PC-9 (cell line): ENCODE measurements at regions not wholly inside any gene's neighbourhood (a gene's known extent, or its start where the extent isn't known, plus 50 kb on each side); places are given as distances from the start of the nearest gene placed in this dataset.

Experiments used
- BruUV-seq: library from RNA; stranded (reverse); fragments of 400-500 nt; replicated peaks from 2 replicates; lab custom pipeline; 2021; lab: Mats Ljungman, UMichigan
- CTCF ChIA-PET: fragments of 300-600 bp; sonication (Branson Sonifier 250); formaldehyde crosslinking; loops from one replicate; lab custom pipeline; 2022; ENCODE audit warnings: antibody characterized with exemption; lab: Charles Lee
- POLR2A ChIA-PET: fragments of 300-600 bp; sonication (Branson Sonifier 250); formaldehyde crosslinking; loops from one replicate; lab custom pipeline; 2022; ENCODE audit warnings: antibody characterized with exemption; ENCODE audit not compliant: unreplicated experiment; lab: Charles Lee
- DNase-seq, 2 experiments: peaks; one replicate each; pipeline versions ENCODE4 v3.0.0 to v3.0.0-alpha.2; 2015 to 2022; ENCODE audit warnings: mixed read lengths in 1 of 2
- H2AFZ ChIP-seq: fragments of 200-600 bp; sonication (generic); 2 replicates; pipeline ENCODE4 v1.8.1; 2017; ENCODE audit warnings: antibody characterized with exemption
- H3F3A ChIP-seq: fragments of 200-600 bp; sonication (generic); 2 replicates; pipeline ENCODE4 v1.8.1; 2017; ENCODE audit warnings: antibody characterized with exemption, mild to moderate bottlenecking, low read depth; ENCODE audit not compliant: insufficient read depth
- H3K27ac ChIP-seq: fragments of 200-600 bp; sonication (generic); 2 replicates; pipeline ENCODE4 v1.6.1; 2016; ENCODE audit warnings: mixed run types
- H3K27me3 ChIP-seq: fragments of 200-600 bp; sonication (generic); 2 replicates; pipeline ENCODE4 v1.6.1; 2016; ENCODE audit warnings: low read depth, mixed run types; ENCODE audit not compliant: insufficient read depth
- H3K36me3 ChIP-seq: fragments of 200-600 bp; sonication (generic); 2 replicates; pipeline ENCODE4 v1.6.1; 2016; ENCODE audit warnings: low read depth, mixed run types
- H3K4me1 ChIP-seq: fragments of 200-600 bp; sonication (generic); replicated peaks from 2 replicates; pipeline ENCODE4 v1.6.1; 2016; ENCODE audit warnings: mixed run types; ENCODE audit not compliant: insufficient read depth
- H3K4me2 ChIP-seq: fragments of 200-600 bp; sonication (generic); 2 replicates; pipeline ENCODE4 v1.6.1; 2017; ENCODE audit warnings: mixed run types
- H3K4me3 ChIP-seq: fragments of 200-600 bp; sonication (generic); 2 replicates; pipeline ENCODE4 v1.6.1; 2016; ENCODE audit warnings: mixed run types
- H3K79me2 ChIP-seq: fragments of 200-600 bp; sonication (generic); 2 replicates; pipeline ENCODE4 v1.6.1; 2017; ENCODE audit warnings: low read depth, mixed run types
- H3K9me2 ChIP-seq: fragments of 200-600 bp; sonication (generic); 2 replicates; pipeline ENCODE4 v1.8.1; 2017; ENCODE audit warnings: mild to moderate bottlenecking; ENCODE audit not compliant: insufficient read depth
- H3K9me3 ChIP-seq: fragments of 200-600 bp; sonication (generic); 2 replicates; pipeline ENCODE4 v1.8.1; 2016; ENCODE audit warnings: low read depth; ENCODE audit not compliant: insufficient read depth
- H4K20me1 ChIP-seq: fragments of 200-600 bp; sonication (generic); 2 replicates; pipeline ENCODE4 v1.8.1; 2017; ENCODE audit not compliant: insufficient read depth
- EZH2 ChIP-seq: fragments of 200-600 bp; sonication (generic); IDR thresholded peaks from 2 replicates; pipeline ENCODE4 v1.8.0; 2017; ENCODE audit warnings: antibody characterized with exemption, low read depth
- intact Hi-C: fragments of 100-400 bp; cut with micrococcal nuclease; formaldehyde crosslinking; loops from one replicate; pipeline ENCODE4 v1.10.0; 2022; ENCODE audit not compliant: unreplicated experiment
- TF ChIP-seq, protein P1 (sequence below): fragments of 200-600 bp; sonication (generic); conservative IDR thresholded peaks from 2 replicates; pipeline ENCODE4 v1.6.1; 2017; ENCODE audit warnings: mixed run types, antibody characterized with exemption, mild to moderate bottlenecking, moderate library complexity

DNA sequence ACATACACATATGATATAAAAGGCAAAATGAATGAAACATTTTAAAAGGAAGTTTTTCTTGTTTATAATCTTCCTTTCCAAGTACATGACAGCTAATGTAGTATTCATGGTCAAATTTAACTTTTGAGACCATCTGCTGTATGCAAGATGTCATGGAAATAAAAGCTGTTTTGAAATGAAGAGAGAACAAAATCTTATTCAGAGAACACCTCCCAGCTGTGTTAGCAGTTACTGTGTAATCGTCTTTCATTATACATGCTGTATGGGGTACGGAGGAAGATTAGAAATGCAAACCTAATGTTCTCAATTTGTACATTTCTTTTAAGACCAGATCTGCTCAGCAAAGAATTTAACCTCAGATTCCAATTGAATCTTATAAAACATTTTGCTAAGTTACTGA lies 1182.3 kb downstream of the OTOL1 start:
- H2AFZ ChIP-seq: no peak overlapping the region
- no peaks in the 10 kb centered on the region for H3K9me2 ChIP-seq
- H3F3A ChIP-seq: no peaks in the 10 kb centered on the region
- intact Hi-C loops: no loop called here
- no peak for TF ChIP-seq EZH2
- TF ChIP-seq, protein P1, sequence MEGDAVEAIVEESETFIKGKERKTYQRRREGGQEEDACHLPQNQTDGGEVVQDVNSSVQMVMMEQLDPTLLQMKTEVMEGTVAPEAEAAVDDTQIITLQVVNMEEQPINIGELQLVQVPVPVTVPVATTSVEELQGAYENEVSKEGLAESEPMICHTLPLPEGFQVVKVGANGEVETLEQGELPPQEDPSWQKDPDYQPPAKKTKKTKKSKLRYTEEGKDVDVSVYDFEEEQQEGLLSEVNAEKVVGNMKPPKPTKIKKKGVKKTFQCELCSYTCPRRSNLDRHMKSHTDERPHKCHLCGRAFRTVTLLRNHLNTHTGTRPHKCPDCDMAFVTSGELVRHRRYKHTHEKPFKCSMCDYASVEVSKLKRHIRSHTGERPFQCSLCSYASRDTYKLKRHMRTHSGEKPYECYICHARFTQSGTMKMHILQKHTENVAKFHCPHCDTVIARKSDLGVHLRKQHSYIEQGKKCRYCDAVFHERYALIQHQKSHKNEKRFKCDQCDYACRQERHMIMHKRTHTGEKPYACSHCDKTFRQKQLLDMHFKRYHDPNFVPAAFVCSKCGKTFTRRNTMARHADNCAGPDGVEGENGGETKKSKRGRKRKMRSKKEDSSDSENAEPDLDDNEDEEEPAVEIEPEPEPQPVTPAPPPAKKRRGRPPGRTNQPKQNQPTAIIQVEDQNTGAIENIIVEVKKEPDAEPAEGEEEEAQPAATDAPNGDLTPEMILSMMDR: no peak
- ChIA-PET CTCF (no interaction called here), POLR2A (no interaction called here)
- DNase-seq: no peak
- no peaks in the 10 kb centered on the region for H4K20me1 ChIP-seq
- H3K9me3 ChIP-seq: no peaks in the 10 kb centered on the region
- no peaks in the 10 kb centered on the region for H3K36me3 ChIP-seq
- no peaks in the 10 kb centered on the region for H3K79me2 ChIP-seq
- no peaks in the 10 kb centered on the region for H3K27me3 ChIP-seq
- no peak overlapping the region for H3K4me3 ChIP-seq
- H3K4me2 ChIP-seq: no peak overlapping the region
- no peaks in the 10 kb centered on the region for H3K4me1 ChIP-seq
- no TSS peak for BruUV-seq
- no peak overlapping the region for H3K27ac ChIP-seq

DNA sequence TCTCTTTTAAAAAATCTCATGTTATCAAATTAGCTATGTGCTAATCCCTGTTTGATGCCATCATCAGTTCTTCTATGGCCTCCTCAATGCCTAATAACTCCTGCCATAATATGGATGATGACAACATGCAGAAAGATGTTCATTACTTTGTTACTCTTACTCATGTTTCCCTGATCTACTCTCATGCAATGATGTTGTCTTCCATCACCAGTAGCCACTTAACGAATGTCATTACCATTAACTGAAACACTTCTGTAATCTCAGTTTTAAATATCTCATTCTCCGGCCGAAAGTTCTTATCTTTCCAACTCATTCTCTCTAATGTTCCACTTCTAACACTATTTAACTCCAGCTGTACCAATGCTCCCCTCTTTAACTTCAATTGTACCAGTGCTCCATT lies 1187.7 kb downstream of the OTOL1 start:
- ChIA-PET POLR2A (no interaction called here), CTCF (no interaction called here)
- Histone ChIP-seq H2AFZ (no peak overlapping the region), H3K9me3 (no peaks in the 10 kb centered on the region), H3F3A (no peaks in the 10 kb centered on the region), H3K27me3 (no peaks in the 10 kb centered on the region), H3K4me3 (no peak overlapping the region), H3K27ac (no peak overlapping the region), H3K36me3 (no peaks in the 10 kb centered on the region), H3K9me2 (no peaks in the 10 kb centered on the region), H4K20me1 (no peaks in the 10 kb centered on the region), H3K4me1 (no peaks in the 10 kb centered on the region), H3K4me2 (no peak overlapping the region), H3K79me2 (no peaks in the 10 kb centered on the region)
- TF ChIP-seq, protein P1: no peak
- TF ChIP-seq EZH2: no peak
- DNase-seq: no peak
- BruUV-seq: no TSS peak
- intact Hi-C loops: no loop called here

DNA sequence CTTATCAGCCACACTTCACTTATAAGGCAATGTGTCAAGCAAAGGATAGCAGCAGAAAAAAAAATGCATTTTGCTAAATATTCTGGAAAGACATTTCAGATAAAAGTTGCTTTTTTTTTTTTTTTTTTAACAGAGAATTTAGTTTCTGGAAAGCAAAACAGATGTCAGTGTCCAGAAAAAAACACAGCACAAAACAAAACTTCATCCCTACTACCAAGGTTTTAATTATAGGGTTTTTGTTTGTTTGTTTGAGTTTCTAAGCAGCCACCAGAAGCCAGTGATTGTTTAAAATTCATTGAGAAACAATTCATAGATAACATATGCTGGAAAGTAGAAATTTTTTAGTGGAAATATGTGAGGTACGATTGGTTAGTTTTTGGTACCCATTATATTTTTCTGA lies 1202.7 kb downstream of the OTOL1 start:
- no peak for DNase-seq
- ChIA-PET CTCF (no interaction called here), POLR2A (no interaction called here)
- H3K4me3 ChIP-seq: no peak overlapping the region
- H3K4me1 ChIP-seq: no peaks in the 10 kb centered on the region
- H3K9me2 ChIP-seq: 0 out of 2 replicates have a peak, but pooled peaks cover 4% of the 10 kb centered on the region
- H3K9me3 ChIP-seq: no peaks in the 10 kb centered on the region
- no peaks in the 10 kb centered on the region for H4K20me1 ChIP-seq
- H3K36me3 ChIP-seq: no peaks in the 10 kb centered on the region
- no peak overlapping the region for H3K4me2 ChIP-seq
- no TSS peak for BruUV-seq
- intact Hi-C loops: no loop called here
- H3F3A ChIP-seq: no peaks in the 10 kb centered on the region
- H3K79me2 ChIP-seq: no peaks in the 10 kb centered on the region
- no peak for TF ChIP-seq EZH2
- TF ChIP-seq, protein P1: no peak
- no peaks in the 10 kb centered on the region for H3K27me3 ChIP-seq
- no peak overlapping the region for H3K27ac ChIP-seq
- H2AFZ ChIP-seq: no peak overlapping the region
